ENCODE measurements at regions not wholly inside any gene's neighbourhood (a gene's known extent, or its start where the extent isn't known, plus 50 kb on each side); places are given as distances from the start of the nearest gene placed in this dataset.

GRCh38 chr6:85163156-85164080 lies 286.5 kb upstream of the NT5E start:
- peaks cover 15% of the 10 kb centered on the region for H3K4me1 Mint-ChIP-seq
- H3K4me3 Mint-ChIP-seq, result no peak overlapping the region
- ChIA-PET POLR2A (no interaction called here), CTCF (no interaction called here)
- ATAC-seq (no peak), DNase-seq (ENCODE audit: low spot score) (no peak)
- no peaks in the 10 kb centered on the region for H3K36me3 Mint-ChIP-seq
- TF ChIP-seq, protein P1, sequence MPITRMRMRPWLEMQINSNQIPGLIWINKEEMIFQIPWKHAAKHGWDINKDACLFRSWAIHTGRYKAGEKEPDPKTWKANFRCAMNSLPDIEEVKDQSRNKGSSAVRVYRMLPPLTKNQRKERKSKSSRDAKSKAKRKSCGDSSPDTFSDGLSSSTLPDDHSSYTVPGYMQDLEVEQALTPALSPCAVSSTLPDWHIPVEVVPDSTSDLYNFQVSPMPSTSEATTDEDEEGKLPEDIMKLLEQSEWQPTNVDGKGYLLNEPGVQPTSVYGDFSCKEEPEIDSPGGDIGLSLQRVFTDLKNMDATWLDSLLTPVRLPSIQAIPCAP (CRISPR knock-in tag; IDR thresholded peaks at IDR 0.05), result no peak
- TF ChIP-seq, protein P2, sequence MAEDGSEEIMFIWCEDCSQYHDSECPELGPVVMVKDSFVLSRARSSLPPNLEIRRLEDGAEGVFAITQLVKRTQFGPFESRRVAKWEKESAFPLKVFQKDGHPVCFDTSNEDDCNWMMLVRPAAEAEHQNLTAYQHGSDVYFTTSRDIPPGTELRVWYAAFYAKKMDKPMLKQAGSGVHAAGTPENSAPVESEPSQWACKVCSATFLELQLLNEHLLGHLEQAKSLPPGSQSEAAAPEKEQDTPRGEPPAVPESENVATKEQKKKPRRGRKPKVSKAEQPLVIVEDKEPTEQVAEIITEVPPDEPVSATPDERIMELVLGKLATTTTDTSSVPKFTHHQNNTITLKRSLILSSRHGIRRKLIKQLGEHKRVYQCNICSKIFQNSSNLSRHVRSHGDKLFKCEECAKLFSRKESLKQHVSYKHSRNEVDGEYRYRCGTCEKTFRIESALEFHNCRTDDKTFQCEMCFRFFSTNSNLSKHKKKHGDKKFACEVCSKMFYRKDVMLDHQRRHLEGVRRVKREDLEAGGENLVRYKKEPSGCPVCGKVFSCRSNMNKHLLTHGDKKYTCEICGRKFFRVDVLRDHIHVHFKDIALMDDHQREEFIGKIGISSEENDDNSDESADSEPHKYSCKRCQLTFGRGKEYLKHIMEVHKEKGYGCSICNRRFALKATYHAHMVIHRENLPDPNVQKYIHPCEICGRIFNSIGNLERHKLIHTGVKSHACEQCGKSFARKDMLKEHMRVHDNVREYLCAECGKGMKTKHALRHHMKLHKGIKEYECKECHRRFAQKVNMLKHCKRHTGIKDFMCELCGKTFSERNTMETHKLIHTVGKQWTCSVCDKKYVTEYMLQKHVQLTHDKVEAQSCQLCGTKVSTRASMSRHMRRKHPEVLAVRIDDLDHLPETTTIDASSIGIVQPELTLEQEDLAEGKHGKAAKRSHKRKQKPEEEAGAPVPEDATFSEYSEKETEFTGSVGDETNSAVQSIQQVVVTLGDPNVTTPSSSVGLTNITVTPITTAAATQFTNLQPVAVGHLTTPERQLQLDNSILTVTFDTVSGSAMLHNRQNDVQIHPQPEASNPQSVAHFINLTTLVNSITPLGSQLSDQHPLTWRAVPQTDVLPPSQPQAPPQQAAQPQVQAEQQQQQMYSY (CRISPR knock-in tag; IDR thresholded peaks at IDR 0.05), result no peak
- TF ChIP-seq, protein P3, sequence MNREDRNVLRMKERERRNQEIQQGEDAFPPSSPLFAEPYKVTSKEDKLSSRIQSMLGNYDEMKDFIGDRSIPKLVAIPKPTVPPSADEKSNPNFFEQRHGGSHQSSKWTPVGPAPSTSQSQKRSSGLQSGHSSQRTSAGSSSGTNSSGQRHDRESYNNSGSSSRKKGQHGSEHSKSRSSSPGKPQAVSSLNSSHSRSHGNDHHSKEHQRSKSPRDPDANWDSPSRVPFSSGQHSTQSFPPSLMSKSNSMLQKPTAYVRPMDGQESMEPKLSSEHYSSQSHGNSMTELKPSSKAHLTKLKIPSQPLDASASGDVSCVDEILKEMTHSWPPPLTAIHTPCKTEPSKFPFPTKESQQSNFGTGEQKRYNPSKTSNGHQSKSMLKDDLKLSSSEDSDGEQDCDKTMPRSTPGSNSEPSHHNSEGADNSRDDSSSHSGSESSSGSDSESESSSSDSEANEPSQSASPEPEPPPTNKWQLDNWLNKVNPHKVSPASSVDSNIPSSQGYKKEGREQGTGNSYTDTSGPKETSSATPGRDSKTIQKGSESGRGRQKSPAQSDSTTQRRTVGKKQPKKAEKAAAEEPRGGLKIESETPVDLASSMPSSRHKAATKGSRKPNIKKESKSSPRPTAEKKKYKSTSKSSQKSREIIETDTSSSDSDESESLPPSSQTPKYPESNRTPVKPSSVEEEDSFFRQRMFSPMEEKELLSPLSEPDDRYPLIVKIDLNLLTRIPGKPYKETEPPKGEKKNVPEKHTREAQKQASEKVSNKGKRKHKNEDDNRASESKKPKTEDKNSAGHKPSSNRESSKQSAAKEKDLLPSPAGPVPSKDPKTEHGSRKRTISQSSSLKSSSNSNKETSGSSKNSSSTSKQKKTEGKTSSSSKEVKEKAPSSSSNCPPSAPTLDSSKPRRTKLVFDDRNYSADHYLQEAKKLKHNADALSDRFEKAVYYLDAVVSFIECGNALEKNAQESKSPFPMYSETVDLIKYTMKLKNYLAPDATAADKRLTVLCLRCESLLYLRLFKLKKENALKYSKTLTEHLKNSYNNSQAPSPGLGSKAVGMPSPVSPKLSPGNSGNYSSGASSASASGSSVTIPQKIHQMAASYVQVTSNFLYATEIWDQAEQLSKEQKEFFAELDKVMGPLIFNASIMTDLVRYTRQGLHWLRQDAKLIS (CRISPR knock-in tag; IDR thresholded peaks at IDR 0.05; ENCODE audit: borderline replicate concordance), result no peak
- no peak for TF ChIP-seq ZNF219 (CRISPR knock-in tag; IDR thresholded peaks at IDR 0.05; ENCODE audit: borderline replicate concordance)
- TF ChIP-seq NFYB (CRISPR knock-in tag; conservative IDR thresholded peaks at IDR 0.05; ENCODE audit: low read depth), result no peak
- TF ChIP-seq SMAD4 (CRISPR knock-in tag; IDR thresholded peaks at IDR 0.05), result no peak
- TF ChIP-seq CBFB (CRISPR knock-in tag; IDR thresholded peaks at IDR 0.05; ENCODE audit: low read depth), result no peak
- no peaks in the 10 kb centered on the region for H3K27me3 Mint-ChIP-seq (ENCODE audit: low read depth)
- no peak overlapping the region for H3K27ac Mint-ChIP-seq
- no peaks in the 10 kb centered on the region for H3K9me3 Mint-ChIP-seq

GRCh38 chr6:85157311-85157710 lies 292.6 kb upstream of the NT5E start:
- TF ChIP-seq MYBL2 (CRISPR knock-in tag; IDR thresholded peaks at IDR 0.05) (no peak), NFE2L1 (CRISPR knock-in tag; IDR thresholded peaks at IDR 0.05) (no peak), ZNF317 (CRISPR knock-in tag; IDR thresholded peaks at IDR 0.05; ENCODE audit: borderline replicate concordance, low read depth) (no peak)
- TF ChIP-seq, protein P4, sequence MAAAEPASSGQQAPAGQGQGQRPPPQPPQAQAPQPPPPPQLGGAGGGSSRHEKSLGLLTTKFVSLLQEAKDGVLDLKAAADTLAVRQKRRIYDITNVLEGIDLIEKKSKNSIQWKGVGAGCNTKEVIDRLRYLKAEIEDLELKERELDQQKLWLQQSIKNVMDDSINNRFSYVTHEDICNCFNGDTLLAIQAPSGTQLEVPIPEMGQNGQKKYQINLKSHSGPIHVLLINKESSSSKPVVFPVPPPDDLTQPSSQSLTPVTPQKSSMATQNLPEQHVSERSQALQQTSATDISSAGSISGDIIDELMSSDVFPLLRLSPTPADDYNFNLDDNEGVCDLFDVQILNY (CRISPR knock-in tag; IDR thresholded peaks at IDR 0.05), result no peak
- TF ChIP-seq, protein P3 (CRISPR knock-in tag; IDR thresholded peaks at IDR 0.05; ENCODE audit: borderline replicate concordance), result no peak
- TF ChIP-seq, protein P5, sequence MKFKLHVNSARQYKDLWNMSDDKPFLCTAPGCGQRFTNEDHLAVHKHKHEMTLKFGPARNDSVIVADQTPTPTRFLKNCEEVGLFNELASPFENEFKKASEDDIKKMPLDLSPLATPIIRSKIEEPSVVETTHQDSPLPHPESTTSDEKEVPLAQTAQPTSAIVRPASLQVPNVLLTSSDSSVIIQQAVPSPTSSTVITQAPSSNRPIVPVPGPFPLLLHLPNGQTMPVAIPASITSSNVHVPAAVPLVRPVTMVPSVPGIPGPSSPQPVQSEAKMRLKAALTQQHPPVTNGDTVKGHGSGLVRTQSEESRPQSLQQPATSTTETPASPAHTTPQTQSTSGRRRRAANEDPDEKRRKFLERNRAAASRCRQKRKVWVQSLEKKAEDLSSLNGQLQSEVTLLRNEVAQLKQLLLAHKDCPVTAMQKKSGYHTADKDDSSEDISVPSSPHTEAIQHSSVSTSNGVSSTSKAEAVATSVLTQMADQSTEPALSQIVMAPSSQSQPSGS (CRISPR knock-in tag; IDR thresholded peaks at IDR 0.05; ENCODE audit: borderline replicate concordance, low read depth), result no peak
- no peaks in the 10 kb centered on the region for H3K4me1 Mint-ChIP-seq
- H3K4me3 Mint-ChIP-seq, result no peak overlapping the region
- CTCF ChIA-PET, result no interaction called here
- ATAC-seq (no peak), DNase-seq (ENCODE audit: low spot score) (no peak)
- no peaks in the 10 kb centered on the region for H3K27me3 Mint-ChIP-seq (ENCODE audit: low read depth)
- H3K36me3 Mint-ChIP-seq, result no peaks in the 10 kb centered on the region
- POLR2A ChIA-PET, result no interaction called here
- 0 out of 2 replicates have a peak, but pooled peaks cover 4% of the 10 kb centered on the region for H3K9me3 Mint-ChIP-seq
- H3K27ac Mint-ChIP-seq, result no peak overlapping the region

Measured in WTC11 (cell line).